ENCODE measurements at regions not wholly inside any gene's neighbourhood (a gene's known extent, or its start where the extent isn't known, plus 50 kb on each side); places are given as distances from the start of the nearest gene placed in this dataset.

GRCh38 chr12:23108957-23109356 lies 484.0 kb downstream of the ETNK1 start:
- no peak for FAIRE-seq
- POLR2A ChIA-PET: no interaction called here
- SMC1A ChIA-PET (ENCODE audit: uncharacterized antibody, unreplicated experiment): no interaction called here

More at GRCh38 chr12:23108957-23109356, 484.0 kb downstream of the ETNK1 start:
- TF ChIP-seq USF2 (IDR thresholded peaks at IDR 0.05; ENCODE audit: borderline replicate concordance, low read depth, low read length) (no peak), RELB (IDR thresholded peaks at IDR 0.05; ENCODE audit: low read depth) (no peak), TCF12 (IDR thresholded peaks at IDR 0.05; ENCODE audit: low read depth, low read length) (no peak), ESRRA (IDR thresholded peaks at IDR 0.05; ENCODE audit: low read length) (no peak), MEF2A (IDR thresholded peaks at IDR 0.05; ENCODE audit: insufficient read depth, low read depth, low read length) (no peak), BCLAF1 (IDR thresholded peaks at IDR 0.05) (no peak), STAT1 (conservative IDR thresholded peaks at IDR 0.05) (no peak), YBX1 (IDR thresholded peaks at IDR 0.05) (no peak)
- intact Hi-C loops (cut with micrococcal nuclease; ENCODE audit: unreplicated experiment) (no loop called here), in situ Hi-C loops (cut with MboI) (no loop called here)
- Histone ChIP-seq H3K4me1 (ENCODE audit: control insufficient read depth, insufficient read depth, low read length) (no peaks in the 10 kb centered on the region), H3K36me3 (ENCODE audit: control insufficient read depth in 2 of 2, insufficient read depth in 2 of 2, low read length in 1 of 2) (no peaks in the 10 kb centered on the region), H3K79me2 (ENCODE audit: control insufficient read depth, insufficient read depth, low read length) (no peaks in the 10 kb centered on the region), H3K4me3 (no peak overlapping the region), H2AFZ (ENCODE audit: control insufficient read depth, low read depth, low read length) (no peak overlapping the region), H3K9ac (ENCODE audit: control insufficient read depth, insufficient read depth, low read length) (no peak overlapping the region), H3K27me3 (replicated peaks in 1 of 2; ENCODE audit: control insufficient read depth in 2 of 2, insufficient read depth in 2 of 2, low read length in 1 of 2) (peaks cover 0 to 1% of the 10 kb centered on the region in 2 experiments; a peak in 1 of 4 replicates), H4K20me1 (ENCODE audit: control insufficient read depth, insufficient read depth) (no peaks in the 10 kb centered on the region), H3K9me3 (replicated peaks; ENCODE audit: control insufficient read depth, insufficient read depth, low read length) (no peaks in the 10 kb centered on the region), H3K4me2 (ENCODE audit: control insufficient read depth, insufficient read depth) (no peak overlapping the region), H3K27ac (ENCODE audit: control insufficient read depth, insufficient read depth) (no peak overlapping the region)
- ChIA-PET RAD21 (ENCODE audit: unreplicated experiment) (no interaction called here), CTCF (no interaction called here)
- no TSS peak for BruUV-seq (replicated peaks)
- 34% methylated on average over 4 of the region's 4 CpGs for WGBS (ENCODE audit: insufficient coverage, insufficient replicate concordance, low lambda C conversion rate, missing lambda C conversion rate)
- ATAC-seq (no peak), DNase-seq (ENCODE audit: low read depth, low spot score) (no peak)
